Esophagus (tissue), 2 donors: ENCODE measurements at regions not wholly inside any gene's neighbourhood (a gene's known extent, or its start where the extent isn't known, plus 50 kb on each side); places are given as distances from the start of the nearest gene placed in this dataset.
A peak's percentile ranks its signal among the peaks of the same experiment; 100 is the strongest.

Source experiments
- H3K27ac ChIP-seq, 2 donors: one replicate each; pipeline ENCODE4 v1.5.1; 2013; ENCODE audit warnings: low read depth in 2 of 2, mild to moderate bottlenecking in 2 of 2, inconsistent platforms in 1 of 2, low read length in 1 of 2, moderate library complexity in 1 of 2
- H3K27me3 ChIP-seq, 2 donors: one replicate each; pipeline ENCODE4 v1.6.1; 2013; ENCODE audit warnings: low read length in 2 of 2, control low read depth in 1 of 2, mild to moderate bottlenecking in 1 of 2; ENCODE audit not compliant: insufficient read depth in 2 of 2, control insufficient read depth in 1 of 2
- H3K36me3 ChIP-seq, 2 donors: one replicate each; pipeline ENCODE4 v1.6.1; 2013; ENCODE audit warnings: low read length in 1 of 2; ENCODE audit not compliant: control insufficient read depth in 2 of 2, insufficient read depth in 2 of 2
- H3K4me1 ChIP-seq, 2 donors: one replicate each; pipeline ENCODE4 v1.6.1; 2013; ENCODE audit warnings: low read length in 1 of 2; ENCODE audit not compliant: control insufficient read depth in 2 of 2, insufficient read depth in 2 of 2
- H3K4me3 ChIP-seq, 2 donors: one replicate each; pipeline ENCODE4 v1.5.1; 2013; ENCODE audit warnings: low read length in 2 of 2, mild to moderate bottlenecking in 2 of 2, low read depth in 1 of 2, moderate library complexity in 1 of 2
- H3K9me3 ChIP-seq, 2 donors: one replicate each; pipeline ENCODE4 v1.6.1; 2013; ENCODE audit warnings: mild to moderate bottlenecking in 2 of 2, low read depth in 1 of 2, low read length in 1 of 2, moderate library complexity in 1 of 2; ENCODE audit not compliant: control insufficient read depth in 2 of 2, insufficient read depth in 1 of 2
- WGBS, 2 donors: extraction: QIAGEN DNeasy Blood & Tissue Kit; methylation state at CpG; one replicate each; pipeline ENCODE4 v1.1.7; 2013; 5-methylcytosine and 5-hydroxymethylcytosine counted together
- donor health status: healthy with polysubstance abuse.
- donor health status: Bipolar disorder and iron deficiency.

DNA sequence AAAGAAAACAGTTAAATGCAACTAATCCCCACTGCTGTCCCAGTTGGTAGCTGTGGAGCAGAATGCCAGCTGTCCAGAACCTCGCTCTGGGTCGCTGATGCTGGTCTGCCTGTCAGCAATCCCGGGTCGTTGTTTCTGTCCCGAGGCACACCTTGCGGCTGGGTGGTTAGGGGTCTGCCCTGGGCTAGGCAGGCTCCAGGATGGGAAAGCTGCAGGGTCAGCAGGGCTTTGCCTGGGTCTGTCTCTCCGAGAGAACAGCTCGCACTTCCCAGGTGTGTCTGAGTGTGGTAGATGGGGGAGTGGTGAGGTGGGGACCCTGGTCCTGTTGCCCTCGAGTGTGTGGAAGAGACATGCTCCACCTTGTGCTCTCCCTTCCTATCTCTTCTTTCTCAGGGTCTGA is 261.2 kb downstream of the CLIC5 start:
- 85 to 90% methylated on average over 9 of the region's 9 CpGs for WGBS, 2 donors

GRCh38 chr6:45746046-45746445 is 269.6 kb downstream of the CLIC5 start:
- Histone ChIP-seq H3K4me3 (no peak overlapping the region), H3K9me3 (no peaks in the 10 kb centered on the region), H3K27me3 (peaks cover 0 to 2% of the 10 kb centered on the region in 2 donors), H3K4me1 (peaks cover 0 to 3% of the 10 kb centered on the region in 2 donors), H3K36me3 (no peaks in the 10 kb centered on the region), H3K27ac (no peak overlapping the region)
- WGBS, 2 donors = 53 to 62% methylated on average over 5 of the region's 5 CpGs

More for the DNA sequence above, 261.2 kb downstream of the CLIC5 start:
- H3K36me3 ChIP-seq = no peaks in the 10 kb centered on the region
- no peak overlapping the region for H3K4me3 ChIP-seq
- no peaks in the 10 kb centered on the region for H3K4me1 ChIP-seq
- peaks cover 0 to 2% of the 10 kb centered on the region in 2 donors for H3K27me3 ChIP-seq
- no peak overlapping the region for H3K27ac ChIP-seq
- no peaks in the 10 kb centered on the region for H3K9me3 ChIP-seq

DNA sequence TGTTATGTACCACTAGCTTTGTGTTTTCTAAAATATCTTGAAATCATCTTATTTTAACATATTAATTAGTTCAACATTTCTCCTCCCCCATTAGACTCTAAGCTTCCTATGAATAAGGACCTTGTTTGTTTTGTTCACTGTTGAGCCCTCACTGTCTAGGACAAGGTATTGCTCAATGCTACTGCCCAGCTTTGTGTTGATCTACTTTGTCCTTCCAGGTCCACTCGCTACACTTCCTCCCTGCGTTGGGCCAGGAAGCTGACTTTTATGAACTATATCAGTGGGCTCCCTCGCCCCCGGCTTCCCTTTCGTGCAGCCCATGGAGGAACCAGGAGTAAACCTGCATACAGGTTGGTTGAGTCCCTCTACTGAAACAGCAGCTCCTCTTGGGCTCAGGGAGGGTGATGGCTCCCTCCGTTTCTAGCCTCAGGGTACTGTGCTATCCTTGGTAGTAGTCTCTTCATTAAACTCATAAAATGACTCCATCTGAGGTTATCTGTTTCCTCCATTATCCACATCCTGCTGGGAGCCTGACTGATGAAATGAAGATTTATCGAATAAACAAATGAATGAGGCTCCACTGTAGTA is 272.5 kb downstream of the CLIC5 start:
- Histone ChIP-seq H3K27ac (peak overlapping the region in 1 of 2 donors; percentile 9), H3K4me3 (no peak overlapping the region), H3K4me1 (peaks cover 0 to 3% of the 10 kb centered on the region in 2 donors), H3K36me3 (no peaks in the 10 kb centered on the region), H3K27me3 (no peaks in the 10 kb centered on the region), H3K9me3 (no peaks in the 10 kb centered on the region)
- 85 to 89% methylated on average over 7 of the region's 7 CpGs for WGBS, 2 donors

- H3K4me3 ChIP-seq = no peak overlapping the region
- H3K27me3 ChIP-seq = no peaks in the 10 kb centered on the region
- no peaks in the 10 kb centered on the region for H3K9me3 ChIP-seq
- H3K36me3 ChIP-seq = no peaks in the 10 kb centered on the region
- peaks cover 0 to 3% of the 10 kb centered on the region in 2 donors for H3K4me1 ChIP-seq
- no peak overlapping the region for H3K27ac ChIP-seq
- 78 to 79% methylated on average over 4 of the region's 4 CpGs for WGBS, 2 donors
These were observed 273.1 kb downstream of the CLIC5 start for GRCh38 chr6:45742591-45742990.

DNA sequence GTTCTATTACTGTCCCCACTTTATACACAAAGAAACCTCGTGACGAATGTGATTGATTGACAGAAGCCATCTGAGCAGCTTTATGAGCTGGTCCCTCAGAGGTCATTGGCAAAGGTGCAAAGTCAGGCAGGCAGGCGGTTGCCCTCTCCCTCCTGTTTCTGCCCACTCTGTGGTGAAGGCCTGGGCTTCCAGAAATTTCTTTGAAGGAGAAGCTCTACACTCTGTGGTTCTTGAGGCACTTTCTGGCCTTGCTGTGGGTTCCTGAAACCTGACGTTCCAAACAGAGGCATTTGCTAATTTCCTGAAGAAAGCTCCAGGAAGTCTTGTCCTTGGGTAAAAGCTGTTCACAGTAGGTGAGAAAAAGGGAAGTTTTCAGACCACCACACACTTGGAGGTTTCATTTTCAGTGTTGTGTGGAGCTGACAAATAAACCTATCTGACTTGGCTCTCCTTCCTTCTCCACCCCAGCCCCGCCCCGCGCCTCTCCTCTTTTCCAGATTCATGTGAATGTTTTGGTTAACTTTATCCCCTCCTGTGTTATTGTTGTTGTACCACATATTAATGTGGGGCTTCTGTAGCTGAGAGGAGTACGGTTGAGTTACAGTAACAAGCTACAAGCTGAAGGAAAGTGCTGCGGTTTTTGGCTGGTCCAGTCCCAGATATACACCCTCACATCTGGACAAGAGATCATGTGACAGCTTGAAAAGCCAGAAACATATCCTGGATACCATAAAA is 274.1 kb downstream of the CLIC5 start:
- no peak overlapping the region for H3K27ac ChIP-seq

DNA sequence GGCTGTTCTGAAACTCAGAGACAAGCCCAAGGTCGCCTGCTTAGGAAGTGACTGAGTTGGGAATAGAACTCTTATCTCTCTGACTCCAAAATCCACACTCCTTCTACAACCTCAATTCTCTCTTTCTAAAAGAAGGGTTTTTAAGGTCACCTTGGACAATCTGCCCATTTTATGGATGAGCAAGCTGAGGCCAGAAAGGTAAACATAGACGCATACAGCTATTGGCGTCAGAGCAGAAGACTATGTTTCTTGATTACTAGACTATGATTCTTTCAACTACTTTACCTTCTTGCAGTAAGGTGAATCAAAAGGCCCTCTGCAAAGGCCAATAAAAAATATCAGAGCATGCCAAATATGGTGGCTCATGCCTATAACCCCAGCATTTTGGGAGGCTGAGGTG is 276.6 kb downstream of the CLIC5 start:
- Histone ChIP-seq H3K36me3 (no peaks in the 10 kb centered on the region), H3K27me3 (no peaks in the 10 kb centered on the region), H3K9me3 (no peaks in the 10 kb centered on the region), H3K4me1 (peaks cover 0 to 3% of the 10 kb centered on the region in 2 donors), H3K4me3 (no peak overlapping the region), H3K27ac (no peak overlapping the region)
- WGBS, 2 donors = 95 to 97% methylated on average over 3 of the region's 3 CpGs

More for the DNA sequence above, 274.1 kb downstream of the CLIC5 start:
- 49 to 51% methylated on average over 9 of the region's 9 CpGs for WGBS, 2 donors
- no peaks in the 10 kb centered on the region for H3K27me3 ChIP-seq
- H3K4me3 ChIP-seq = no peak overlapping the region
- no peaks in the 10 kb centered on the region for H3K36me3 ChIP-seq
- peaks cover 0 to 3% of the 10 kb centered on the region in 2 donors for H3K4me1 ChIP-seq
- H3K9me3 ChIP-seq = no peaks in the 10 kb centered on the region

DNA sequence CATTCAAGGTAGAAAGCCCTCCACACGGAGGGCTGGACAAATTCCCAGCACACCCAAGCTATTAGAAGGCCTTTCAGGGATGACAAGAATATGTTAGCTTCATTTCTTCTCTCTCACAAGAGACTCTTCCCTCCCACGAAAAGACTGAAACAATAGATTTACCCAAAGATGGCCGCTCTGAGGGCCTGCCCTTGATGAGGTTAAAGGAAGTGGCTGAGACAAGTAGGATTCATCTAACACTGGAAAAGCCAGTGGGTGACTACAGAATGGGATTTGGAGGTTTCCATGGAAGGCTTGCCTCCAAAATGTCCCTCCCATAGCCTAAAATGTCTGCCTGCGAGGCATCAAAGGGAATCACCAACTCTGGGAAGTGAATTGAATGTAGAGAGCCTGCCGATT is 277.6 kb downstream of the CLIC5 start:
- Histone ChIP-seq H3K9me3 (no peaks in the 10 kb centered on the region), H3K4me1 (peaks cover 0 to 3% of the 10 kb centered on the region in 2 donors), H3K36me3 (no peaks in the 10 kb centered on the region), H3K27me3 (peaks cover 0 to 2% of the 10 kb centered on the region in 2 donors), H3K4me3 (no peak overlapping the region), H3K27ac (no peak overlapping the region)
- 82 to 83% methylated on average over 5 of the region's 5 CpGs for WGBS, 2 donors

DNA sequence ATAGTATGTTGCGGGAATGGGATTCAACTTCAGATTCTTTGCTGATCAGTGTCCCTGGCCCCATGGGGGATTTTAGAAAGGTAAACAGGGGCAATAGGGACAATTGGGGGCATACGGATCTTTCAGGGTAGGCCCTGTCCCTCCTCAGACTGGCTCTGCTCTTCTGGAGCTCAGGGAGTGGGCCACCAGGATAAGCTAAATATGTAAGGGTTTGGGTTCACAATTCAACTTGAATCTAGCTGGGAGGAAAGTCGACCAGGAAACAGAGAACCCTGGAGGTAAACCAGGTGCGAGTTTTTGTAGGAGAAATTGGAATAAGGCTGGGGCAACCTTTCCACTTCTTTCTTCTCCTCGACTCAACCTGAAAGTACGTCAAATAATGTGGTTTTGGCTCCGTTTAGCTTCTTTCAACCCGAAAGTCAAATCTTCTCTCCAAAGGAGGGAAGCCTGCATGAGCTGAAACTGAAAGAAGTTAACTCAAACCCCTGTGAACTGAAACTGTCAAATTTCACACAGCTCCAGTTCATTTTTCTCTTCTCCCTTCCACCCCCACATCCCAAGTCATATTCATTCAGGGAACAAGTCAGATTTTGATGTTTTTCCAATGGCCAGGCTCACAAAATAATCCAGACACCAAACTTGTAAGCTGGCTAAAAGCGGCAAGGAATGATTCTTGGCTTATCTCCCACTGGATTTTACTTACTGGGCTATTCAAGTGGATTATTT is 278.2 kb downstream of the CLIC5 start:
- Histone ChIP-seq H3K4me1 (peaks cover 0 to 3% of the 10 kb centered on the region in 2 donors), H3K27ac (no peak overlapping the region), H3K27me3 (peaks cover 0 to 2% of the 10 kb centered on the region in 2 donors), H3K9me3 (no peaks in the 10 kb centered on the region), H3K4me3 (no peak overlapping the region), H3K36me3 (no peaks in the 10 kb centered on the region)
- 54 to 74% methylated on average over 9 of the region's 9 CpGs for WGBS, 2 donors

DNA sequence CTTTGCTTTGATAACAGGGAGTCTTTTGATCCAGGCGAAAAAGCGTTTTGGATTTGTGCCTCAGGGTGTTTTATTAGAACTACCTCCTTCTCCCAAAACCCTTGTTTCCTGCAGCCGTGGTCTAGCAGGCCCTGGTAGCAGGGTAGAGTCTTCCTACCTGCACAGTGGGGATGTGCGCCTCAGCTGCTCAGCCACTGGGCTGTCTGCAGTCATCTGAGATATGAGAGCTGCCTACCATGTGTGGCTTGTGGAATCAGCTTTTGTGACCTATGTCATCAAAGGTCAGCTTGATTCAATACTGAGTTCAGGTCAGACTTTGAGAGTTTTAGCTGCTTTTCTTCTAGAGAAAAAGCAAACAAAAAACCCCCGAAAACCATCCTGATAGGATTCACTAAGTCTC is 279.5 kb downstream of the CLIC5 start:
- H3K4me1 ChIP-seq = no peaks in the 10 kb centered on the region
- no peak overlapping the region for H3K4me3 ChIP-seq
- H3K9me3 ChIP-seq = no peaks in the 10 kb centered on the region
- peaks cover 0 to 2% of the 10 kb centered on the region in 2 donors for H3K27me3 ChIP-seq
- 78 to 79% methylated on average over 5 of the region's 5 CpGs for WGBS, 2 donors
- no peaks in the 10 kb centered on the region for H3K36me3 ChIP-seq
- H3K27ac ChIP-seq = no peak overlapping the region
